HG02852 (cell line): ENCODE measurements at regions not wholly inside any gene's neighbourhood (a gene's known extent, or its start where the extent isn't known, plus 50 kb on each side); places are given as distances from the start of the nearest gene placed in this dataset.
"Not testable (repeated sequence)": the region's sequence is repeated elsewhere in the genome, so short reads cannot be mapped to it uniquely, and the experiment has no call there.

Experiments used
- ATAC-seq: cut with Tn5 transposase; IDR thresholded peaks from one replicate; pipeline ENCODE4 v1.9.1; 2021; ENCODE audit warnings: mild to moderate bottlenecking, moderate library complexity; ENCODE audit not compliant: unreplicated experiment

GRCh38 chr2:175366815-175367214, 185.3 kb upstream of the ATP5MC3 start:
- ATAC-seq, result no peak

- ATAC-seq, result no peak
Measured at GRCh38 chr2:175363699-175364098, 182.2 kb upstream of the ATP5MC3 start.

DNA sequence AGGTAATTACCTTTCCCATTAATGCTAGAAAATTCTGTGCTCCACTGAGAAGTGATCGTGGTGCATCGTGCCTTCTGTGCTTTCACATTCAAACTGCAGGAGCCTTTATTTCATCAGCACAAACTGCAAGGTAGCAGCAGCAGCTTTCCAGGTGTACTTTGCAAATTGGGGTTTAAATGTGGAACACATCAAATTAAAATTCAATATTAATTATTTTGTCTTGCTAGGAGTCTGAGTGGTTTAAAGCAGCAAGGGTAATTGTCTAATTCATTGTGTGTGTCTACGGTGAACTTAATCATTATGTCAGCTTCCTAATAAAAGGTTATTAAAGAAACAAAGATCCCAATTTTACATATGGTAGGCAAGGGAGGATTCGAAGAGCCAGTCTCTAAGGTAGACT, 180.8 kb upstream of the ATP5MC3 start:
- ATAC-seq, result no peak

GRCh38 chr2:175359710-175360109, 178.2 kb upstream of the ATP5MC3 start:
- ATAC-seq, result no peak

- no peak for ATAC-seq
Measured at GRCh38 chr2:175356901-175357300, 175.4 kb upstream of the ATP5MC3 start.

DNA sequence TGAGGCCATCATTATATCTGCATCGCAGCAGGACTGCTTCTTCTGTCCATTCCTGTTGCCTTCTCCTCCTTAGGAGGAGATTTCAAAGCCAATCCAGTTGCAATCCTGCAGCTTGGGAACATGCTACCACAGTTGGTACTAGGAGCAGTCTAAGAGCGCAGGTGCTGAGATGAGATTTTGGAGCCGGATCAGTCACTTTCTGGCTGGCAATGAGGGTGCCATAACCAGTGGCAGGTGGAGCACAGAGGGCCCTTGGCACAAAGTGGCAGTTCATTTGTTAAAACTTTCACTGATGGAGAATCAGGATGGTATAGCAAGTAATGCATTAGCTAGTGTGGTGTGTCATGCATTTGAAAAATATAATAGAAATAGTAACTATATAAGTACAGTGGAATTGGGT, 173.7 kb upstream of the ATP5MC3 start:
- ATAC-seq, result no peak

DNA sequence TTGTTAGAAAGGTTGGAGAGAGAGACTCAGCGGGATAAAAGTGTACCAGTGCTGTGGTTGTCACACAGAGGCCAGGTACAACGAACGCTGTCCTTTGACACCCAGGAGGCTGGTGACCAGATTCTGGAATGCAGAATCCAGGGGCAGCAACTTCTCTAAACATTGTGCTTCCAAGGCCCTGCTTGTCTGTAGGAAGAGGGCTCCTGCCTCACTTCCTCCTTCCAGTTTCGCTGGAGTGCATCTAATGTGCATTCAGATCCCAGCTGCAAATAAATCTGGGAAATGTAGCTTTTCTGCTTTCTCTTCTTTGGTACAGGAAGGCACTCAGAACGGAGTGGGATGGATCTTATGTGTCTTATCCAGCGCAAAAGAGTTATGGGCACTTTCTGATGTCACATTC, 171.8 kb upstream of the ATP5MC3 start:
- no peak for ATAC-seq

DNA sequence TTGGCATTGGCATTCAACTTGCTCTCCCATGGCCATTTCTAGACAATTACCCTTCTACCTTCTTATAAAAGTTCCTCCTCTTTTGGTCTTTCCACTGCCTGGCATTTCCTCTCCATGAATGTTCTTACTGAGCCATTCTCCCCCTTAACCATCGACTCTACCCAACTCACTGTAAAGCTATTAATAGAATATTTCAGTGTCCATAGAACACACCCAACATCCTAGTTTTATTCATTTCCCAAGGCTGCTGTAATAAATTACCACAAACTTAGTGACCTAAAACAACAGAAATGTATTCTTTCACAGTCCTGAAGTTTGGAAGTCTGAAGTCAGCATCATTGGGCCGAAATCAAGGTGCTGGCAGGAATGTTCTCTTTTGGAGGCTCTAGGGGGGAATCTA, 170.0 kb upstream of the ATP5MC3 start:
- no peak for ATAC-seq

DNA sequence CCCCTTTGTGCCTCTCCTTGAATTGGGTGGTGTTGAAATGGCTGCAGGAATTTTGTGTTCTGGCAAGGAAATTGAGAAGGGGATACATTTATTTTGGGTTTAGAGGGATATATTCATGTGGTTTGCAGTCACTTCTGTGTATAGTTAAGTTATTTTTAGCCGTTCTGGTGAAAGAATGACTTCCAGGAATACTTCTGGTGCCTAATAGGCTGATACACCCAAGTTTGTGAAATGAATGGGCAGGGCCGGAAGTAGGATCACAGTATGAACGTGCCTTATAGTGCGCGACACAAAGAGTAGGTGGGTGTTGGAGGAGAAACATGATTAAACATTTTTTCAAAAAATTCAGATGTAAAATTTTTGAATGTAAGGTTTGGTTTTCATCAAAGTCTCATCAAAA, 168.6 kb upstream of the ATP5MC3 start:
- no peak for ATAC-seq

DNA sequence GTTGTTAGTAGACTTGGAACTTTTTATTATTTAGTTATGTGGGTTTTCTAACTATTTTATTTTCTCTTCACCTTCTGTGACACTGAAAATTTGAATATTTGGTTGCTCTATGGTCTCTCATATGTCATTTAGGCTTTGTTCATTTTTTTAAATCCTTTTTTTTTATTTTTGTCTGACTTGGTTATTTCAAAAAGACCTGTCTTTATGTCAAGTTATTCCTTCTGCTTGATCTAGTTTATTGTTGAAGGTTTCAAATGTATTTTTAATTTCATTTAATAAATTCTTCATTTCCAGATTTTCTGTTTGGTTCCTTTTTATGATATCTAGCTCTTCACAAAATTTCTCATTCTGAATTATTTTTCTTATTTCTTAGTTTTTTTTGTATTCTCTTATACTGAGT, 160.6 kb upstream of the ATP5MC3 start:
- ATAC-seq, result no peak

DNA sequence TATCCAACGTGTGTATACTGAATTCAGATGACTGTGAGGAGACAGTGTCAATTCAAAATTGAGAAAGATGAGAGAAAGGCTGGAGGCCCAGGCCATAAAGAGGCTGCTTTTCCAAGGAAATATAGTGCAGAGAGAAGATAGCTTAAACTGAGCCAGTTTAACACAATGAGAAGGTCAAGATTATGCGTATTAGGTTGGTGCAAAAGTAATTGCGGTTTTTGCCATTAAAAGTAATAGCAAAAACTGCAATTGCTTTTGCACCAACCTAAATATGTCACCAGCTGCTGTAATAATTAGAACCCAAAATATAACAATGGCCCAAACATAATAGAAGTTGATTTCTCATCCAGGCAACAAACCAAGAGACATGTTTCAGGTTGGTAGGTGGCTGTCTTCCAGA, 148.7 kb upstream of the ATP5MC3 start:
- ATAC-seq, result no peak

DNA sequence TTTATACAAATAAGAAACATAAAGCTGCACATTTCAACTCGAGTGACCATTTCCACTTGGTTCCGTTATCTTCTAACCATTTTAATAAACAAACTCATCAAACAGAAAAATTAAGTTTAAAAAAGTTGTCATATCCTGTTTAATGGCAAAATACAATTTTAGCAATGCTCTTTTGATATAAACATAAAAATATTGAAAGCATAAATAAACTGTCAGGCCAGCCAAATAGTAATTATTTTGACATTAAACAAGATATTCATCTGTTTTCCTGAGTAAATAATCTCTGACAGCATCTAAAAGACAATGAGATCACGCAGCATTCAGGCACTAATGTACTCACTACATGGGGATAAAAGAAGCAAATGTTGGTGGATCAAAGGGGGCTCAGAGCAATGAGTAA, 145.3 kb upstream of the ATP5MC3 start:
- ATAC-seq, result no peak

DNA sequence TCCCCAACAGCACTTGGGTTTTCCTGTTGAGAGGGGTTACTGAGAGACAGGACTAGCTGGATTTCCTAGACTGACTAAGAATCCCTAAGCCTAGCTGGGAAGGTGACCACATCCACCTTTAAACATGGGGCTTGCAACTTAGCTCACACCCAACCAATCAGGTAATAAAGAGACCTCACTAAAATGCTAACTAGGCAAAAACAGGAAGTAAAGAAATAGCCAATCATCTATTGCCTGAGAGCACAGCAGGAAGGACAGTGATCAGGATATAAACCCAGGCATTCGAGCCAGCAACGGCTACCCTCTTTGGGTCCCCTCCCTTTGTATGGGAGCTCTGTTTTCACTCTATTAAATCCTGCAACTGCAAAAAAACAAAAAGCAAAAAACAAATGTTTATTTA, 144.7 kb upstream of the ATP5MC3 start:
- ATAC-seq, result not testable (repeated sequence)

DNA sequence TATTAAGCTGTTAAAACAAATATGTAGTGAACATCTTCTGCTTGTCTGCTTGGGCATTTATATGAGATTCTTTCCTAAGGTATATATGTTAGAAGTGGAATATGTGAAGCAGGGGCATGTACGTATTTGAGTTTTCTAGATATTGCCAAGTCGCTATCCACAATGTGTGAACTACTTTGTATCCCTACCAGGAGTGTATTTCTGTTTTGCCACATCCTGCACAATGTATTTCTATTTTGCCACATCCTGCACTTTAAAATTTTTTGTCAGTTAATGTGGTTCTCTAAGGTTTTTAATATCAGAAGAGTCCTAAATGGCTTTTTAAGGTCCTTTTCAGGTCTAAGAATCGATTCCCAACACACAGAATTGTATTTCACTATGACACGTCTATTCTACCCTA, 141.7 kb upstream of the ATP5MC3 start:
- ATAC-seq, result no peak

GRCh38 chr2:175318542-175318941, 137.0 kb upstream of the ATP5MC3 start:
- no peak for ATAC-seq

DNA sequence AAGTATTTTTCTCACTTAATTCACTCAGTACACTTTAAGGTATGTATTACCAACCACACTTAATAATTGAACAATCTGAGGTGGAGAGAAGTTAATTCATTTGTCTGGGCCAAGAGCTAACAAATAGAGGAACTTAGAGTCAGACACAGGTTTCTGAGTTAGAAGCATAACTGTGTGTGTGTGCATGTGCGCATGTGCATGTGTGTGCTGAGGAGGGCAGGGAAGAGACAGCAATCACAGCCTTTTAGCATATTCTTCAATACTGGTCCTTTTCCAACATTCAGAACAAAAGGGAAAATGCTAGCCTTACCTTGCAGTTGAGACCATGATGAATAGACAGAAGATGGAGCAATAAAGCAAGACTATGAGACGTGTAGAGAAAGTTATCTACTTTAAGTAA, 136.2 kb upstream of the ATP5MC3 start:
- no peak for ATAC-seq

- ATAC-seq, result no peak
Measured at GRCh38 chr2:175312137-175312536, 130.6 kb upstream of the ATP5MC3 start.

GRCh38 chr2:175310813-175311504, 129.4 kb upstream of the ATP5MC3 start:
- no peak for ATAC-seq

DNA sequence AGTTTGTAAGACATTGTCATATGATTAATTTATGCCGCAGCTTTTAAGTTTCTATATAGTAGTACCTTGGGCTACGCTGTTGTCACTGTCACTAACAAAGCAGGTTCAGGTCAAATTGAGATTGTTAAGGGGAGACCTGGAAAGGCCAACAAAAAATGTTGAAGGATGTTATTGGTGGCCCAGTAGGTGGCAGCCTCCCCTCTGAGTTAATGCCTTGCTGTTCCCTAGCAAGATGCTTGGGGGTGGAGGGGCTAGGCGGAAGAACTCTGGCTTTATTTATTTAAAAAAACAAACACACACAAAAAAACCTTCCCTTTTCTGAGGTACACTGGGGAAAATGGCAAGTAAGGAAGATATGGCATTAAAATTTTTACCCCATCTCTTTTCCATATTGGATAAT, 128.3 kb upstream of the ATP5MC3 start:
- ATAC-seq, result no peak

DNA sequence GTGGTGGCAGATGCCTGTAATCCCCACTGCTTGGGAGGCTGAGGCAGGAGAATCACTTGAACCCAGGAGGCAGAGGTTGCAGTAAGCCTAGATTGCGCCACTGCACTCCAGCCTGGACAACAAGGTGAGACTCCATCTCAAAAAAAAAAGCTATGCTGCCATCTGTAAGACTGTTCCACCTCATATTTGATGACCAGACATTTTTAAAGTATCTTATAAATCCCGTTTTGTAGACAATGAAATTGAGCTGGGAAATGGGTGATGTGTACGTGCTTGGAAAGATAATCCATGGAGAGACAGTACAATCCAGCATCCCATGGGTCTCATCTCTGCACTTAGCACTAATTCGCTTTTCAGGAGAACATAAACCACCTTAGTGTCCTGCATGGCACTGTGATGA, 126.5 kb upstream of the ATP5MC3 start:
- ATAC-seq, result no peak

DNA sequence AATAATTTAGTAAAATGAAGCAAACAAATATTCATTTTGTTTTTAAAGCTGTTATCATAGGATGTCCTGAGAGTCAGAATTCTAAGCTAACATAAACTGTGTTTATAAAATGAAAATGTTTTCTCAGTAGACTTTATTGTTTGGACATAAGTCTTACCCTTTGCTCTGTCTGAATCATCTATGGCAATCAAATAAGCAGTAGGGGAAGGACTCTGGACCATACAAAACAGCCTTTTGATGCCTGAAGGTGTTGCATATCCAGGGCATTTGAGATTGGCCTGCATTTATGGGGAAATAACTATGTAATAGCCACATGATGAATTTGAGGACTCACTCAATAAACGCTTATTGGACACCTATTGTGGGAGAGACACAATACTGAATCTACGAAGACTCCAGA, 123.0 kb upstream of the ATP5MC3 start:
- ATAC-seq, result no peak

DNA sequence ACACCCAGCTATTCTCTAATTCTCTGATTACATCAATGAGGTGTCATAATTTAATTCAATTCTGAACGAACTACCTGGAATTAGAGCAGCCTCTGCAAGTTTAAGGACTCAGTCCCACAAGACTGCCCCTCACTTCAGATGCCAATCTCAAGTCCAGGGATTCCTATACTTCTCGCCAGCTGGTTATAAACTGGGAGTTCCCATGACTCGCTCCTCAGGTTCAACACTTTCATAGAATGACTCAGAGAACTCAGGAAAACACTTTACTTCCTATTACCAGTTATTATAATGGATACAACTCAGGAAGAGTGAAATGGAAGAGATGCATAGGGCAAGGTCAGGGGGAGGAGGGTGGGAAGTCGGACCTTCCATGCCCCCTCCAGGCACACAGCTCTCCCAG, 112.3 kb upstream of the ATP5MC3 start:
- ATAC-seq, result no peak

DNA sequence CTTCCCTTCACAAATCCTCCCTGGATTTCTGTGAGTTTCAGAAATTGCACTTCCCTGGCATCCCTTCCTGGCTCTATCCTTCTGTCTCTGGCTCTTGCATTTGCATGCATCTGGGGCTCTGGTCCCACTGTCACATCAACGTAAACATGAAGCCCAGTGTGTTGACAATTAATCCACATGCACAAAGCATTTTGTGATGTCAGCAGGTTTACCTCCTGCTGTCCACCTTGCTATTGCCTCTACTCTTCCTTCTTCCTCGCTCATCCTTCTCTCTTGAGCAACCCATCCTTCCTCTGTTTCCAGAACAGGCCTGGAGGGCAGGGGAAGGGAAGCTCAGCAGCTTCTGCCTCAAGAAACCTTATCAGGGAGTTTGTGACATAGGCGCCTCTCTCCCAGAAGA, 111.7 kb upstream of the ATP5MC3 start:
- ATAC-seq, result no peak
